ENCODE measurements at regions not wholly inside any gene's neighbourhood (a gene's known extent, or its start where the extent isn't known, plus 50 kb on each side); places are given as distances from the start of the nearest gene placed in this dataset.

- no peaks in the 10 kb centered on the region for H3K27me3 ChIP-seq (ENCODE audit: control insufficient read depth, insufficient read depth, low read length)
- no peak overlapping the region for H3K27ac ChIP-seq (ENCODE audit: insufficient read depth, low read length)
- DNase-seq (ENCODE audit: low read depth in 2 of 2) = peak; percentile 36 to 54
Observed at GRCh38 chr5:124398460-124398859, 348.0 kb downstream of the ZNF608 start.

GRCh38 chr5:124397317-124397716, 349.1 kb downstream of the ZNF608 start:
- no peak overlapping the region for H3K4me3 ChIP-seq (replicated peaks in 1 of 4; ENCODE audit: control extremely low read depth in 1 of 4, insufficient read depth in 1 of 4, low read depth in 3 of 4, low read length in 4 of 4)
- peaks cover 3% of the 10 kb centered on the region for H3K4me1 ChIP-seq (ENCODE audit: control insufficient read depth, extremely low read depth, insufficient read depth, low read length)
- no peak overlapping the region for H3K4me2 ChIP-seq (ENCODE audit: extremely low read depth, insufficient read depth, low read length)
- TF ChIP-seq CTCF (conservative IDR thresholded peaks at IDR 0.05 in 1 of 2, IDR thresholded peaks at IDR 0.05 in 1 of 2; ENCODE audit: low read depth in 1 of 2, low read length in 2 of 2) (no peak), EZH2 (IDR thresholded peaks at IDR 0.05; ENCODE audit: low read length, missing control alignments) (no peak)
- H3K9ac ChIP-seq (ENCODE audit: insufficient read depth, low read length) = no peak overlapping the region
- no peaks in the 10 kb centered on the region for H3K9me3 ChIP-seq (ENCODE audit: control insufficient read depth, insufficient read depth, low read depth, low read length)
- H3K36me3 ChIP-seq (ENCODE audit: control insufficient read depth, insufficient read depth, low read length) = no peaks in the 10 kb centered on the region
- H3K27ac ChIP-seq (ENCODE audit: insufficient read depth, low read length) = no peak overlapping the region
- no peaks in the 10 kb centered on the region for H4K20me1 ChIP-seq (ENCODE audit: control insufficient read depth, extremely low read depth, insufficient read depth, low read length)
- no peaks in the 10 kb centered on the region for H3K79me2 ChIP-seq (ENCODE audit: control insufficient read depth, insufficient read depth, low read length)
- DNase-seq (ENCODE audit: low read depth in 2 of 2) = no peak
- no peak overlapping the region for H2AFZ ChIP-seq (ENCODE audit: low read length)
- H3K27me3 ChIP-seq (ENCODE audit: control insufficient read depth, insufficient read depth, low read length) = no peaks in the 10 kb centered on the region

More at GRCh38 chr5:124398460-124398859, 348.0 kb downstream of the ZNF608 start:
- Histone ChIP-seq H3K9me3 (ENCODE audit: control insufficient read depth, insufficient read depth, low read depth, low read length) (no peaks in the 10 kb centered on the region), H3K4me2 (ENCODE audit: extremely low read depth, insufficient read depth, low read length) (peak overlapping the region; percentile 48), H4K20me1 (ENCODE audit: control insufficient read depth, extremely low read depth, insufficient read depth, low read length) (no peaks in the 10 kb centered on the region), H3K4me3 (replicated peaks in 1 of 4; ENCODE audit: control extremely low read depth in 1 of 4, insufficient read depth in 1 of 4, low read depth in 3 of 4, low read length in 4 of 4) (no peak overlapping the region), H3K4me1 (ENCODE audit: control insufficient read depth, extremely low read depth, insufficient read depth, low read length) (peaks cover 3% of the 10 kb centered on the region), H2AFZ (ENCODE audit: low read length) (no peak overlapping the region), H3K9ac (ENCODE audit: insufficient read depth, low read length) (no peak overlapping the region), H3K36me3 (ENCODE audit: control insufficient read depth, insufficient read depth, low read length) (no peaks in the 10 kb centered on the region), H3K79me2 (ENCODE audit: control insufficient read depth, insufficient read depth, low read length) (no peaks in the 10 kb centered on the region)
- no peak for TF ChIP-seq EZH2 (IDR thresholded peaks at IDR 0.05; ENCODE audit: low read length, missing control alignments)
- no peak for TF ChIP-seq CTCF (conservative IDR thresholded peaks at IDR 0.05 in 1 of 2, IDR thresholded peaks at IDR 0.05 in 1 of 2; ENCODE audit: low read depth in 1 of 2, low read length in 2 of 2)

- Histone ChIP-seq H2AFZ (ENCODE audit: low read length) (no peak overlapping the region), H3K4me3 (replicated peaks in 1 of 4; ENCODE audit: control extremely low read depth in 1 of 4, insufficient read depth in 1 of 4, low read depth in 3 of 4, low read length in 4 of 4) (no peak overlapping the region), H3K9ac (ENCODE audit: insufficient read depth, low read length) (no peak overlapping the region), H3K79me2 (ENCODE audit: control insufficient read depth, insufficient read depth, low read length) (no peaks in the 10 kb centered on the region), H4K20me1 (ENCODE audit: control insufficient read depth, extremely low read depth, insufficient read depth, low read length) (no peaks in the 10 kb centered on the region), H3K4me2 (ENCODE audit: extremely low read depth, insufficient read depth, low read length) (no peak overlapping the region), H3K36me3 (ENCODE audit: control insufficient read depth, insufficient read depth, low read length) (no peaks in the 10 kb centered on the region), H3K4me1 (ENCODE audit: control insufficient read depth, extremely low read depth, insufficient read depth, low read length) (peaks cover 3% of the 10 kb centered on the region), H3K27me3 (ENCODE audit: control insufficient read depth, insufficient read depth, low read length) (no peaks in the 10 kb centered on the region), H3K9me3 (ENCODE audit: control insufficient read depth, insufficient read depth, low read depth, low read length) (no peaks in the 10 kb centered on the region), H3K27ac (ENCODE audit: insufficient read depth, low read length) (no peak overlapping the region)
- TF ChIP-seq EZH2 (IDR thresholded peaks at IDR 0.05; ENCODE audit: low read length, missing control alignments) = no peak
- TF ChIP-seq CTCF (conservative IDR thresholded peaks at IDR 0.05 in 1 of 2, IDR thresholded peaks at IDR 0.05 in 1 of 2; ENCODE audit: low read depth in 1 of 2, low read length in 2 of 2) = no peak
- DNase-seq (ENCODE audit: low read depth in 2 of 2) = no peak
Observed at GRCh38 chr5:124395926-124396325, 350.5 kb downstream of the ZNF608 start.

All from fibroblast of lung (primary cell).